ENCODE measurements at regions not wholly inside any gene's neighbourhood (a gene's known extent, or its start where the extent isn't known, plus 50 kb on each side); places are given as distances from the start of the nearest gene placed in this dataset.
"Not testable (repeated sequence)": the region's sequence is repeated elsewhere in the genome, so short reads cannot be mapped to it uniquely, and the experiment has no call there.

- no peak for TF ChIP-seq POLR2A (IDR thresholded peaks at IDR 0.05; ENCODE audit: extremely low read depth, insufficient read length)
- no peak for TF ChIP-seq CTCF (IDR thresholded peaks at IDR 0.05; ENCODE audit: low read depth, low read length)
- TF ChIP-seq MYC (IDR thresholded peaks at IDR 0.05; ENCODE audit: low read depth, low read length), result no peak
- no peak for TF ChIP-seq MAX (IDR thresholded peaks at IDR 0.05; ENCODE audit: low read depth, low read length)
- DNase-seq (ENCODE audit: low read depth), result no peak
- H3K4me3 ChIP-seq (ENCODE audit: low read depth, low read length), result no peak overlapping the region
These were observed 128.7 kb upstream of the ZC3H12C start for GRCh38 chr11:109964487-109964886.

- H3K4me3 ChIP-seq (ENCODE audit: low read depth, low read length); DNase-seq (ENCODE audit: low read depth): not testable (repeated sequence)
These were observed 127.7 kb upstream of the ZC3H12C start for GRCh38 chr11:109965445-109965844.

GRCh38 chr11:109965926-109966325, 127.3 kb upstream of the ZC3H12C start:
- not testable (repeated sequence) for H3K4me3 ChIP-seq (ENCODE audit: low read depth, low read length); DNase-seq (ENCODE audit: low read depth)

- H3K4me3 ChIP-seq (ENCODE audit: low read depth, low read length); DNase-seq (ENCODE audit: low read depth): not testable (repeated sequence)
These were observed 126.1 kb upstream of the ZC3H12C start for GRCh38 chr11:109967136-109967535.

- TF ChIP-seq MAX (IDR thresholded peaks at IDR 0.05; ENCODE audit: low read depth, low read length) (no peak), MYC (IDR thresholded peaks at IDR 0.05; ENCODE audit: low read depth, low read length) (no peak), POLR2A (IDR thresholded peaks at IDR 0.05; ENCODE audit: extremely low read depth, insufficient read length) (no peak), CTCF (IDR thresholded peaks at IDR 0.05; ENCODE audit: low read depth, low read length) (no peak)
- DNase-seq (ENCODE audit: low read depth), result no peak
- H3K4me3 ChIP-seq (ENCODE audit: low read depth, low read length), result no peak overlapping the region
These were observed 124.9 kb upstream of the ZC3H12C start for GRCh38 chr11:109968299-109968698.

GRCh38 chr11:109968781-109969180, 124.4 kb upstream of the ZC3H12C start:
- no peak for TF ChIP-seq CTCF (IDR thresholded peaks at IDR 0.05; ENCODE audit: low read depth, low read length)
- peak; percentile 37 for DNase-seq (ENCODE audit: low read depth)
- no peak overlapping the region for H3K4me3 ChIP-seq (ENCODE audit: low read depth, low read length)

GRCh38 chr11:109970516-109971183, 122.5 kb upstream of the ZC3H12C start:
- no peak for DNase-seq (ENCODE audit: low read depth)
- TF ChIP-seq POLR2A (IDR thresholded peaks at IDR 0.05; ENCODE audit: extremely low read depth, insufficient read length) (no peak), MYC (IDR thresholded peaks at IDR 0.05; ENCODE audit: low read depth, low read length) (no peak), CTCF (IDR thresholded peaks at IDR 0.05; ENCODE audit: low read depth, low read length) (no peak), MAX (IDR thresholded peaks at IDR 0.05; ENCODE audit: low read depth, low read length) (no peak)
- no peak overlapping the region for H3K4me3 ChIP-seq (ENCODE audit: low read depth, low read length)

- H3K4me3 ChIP-seq (ENCODE audit: low read depth, low read length), result no peak overlapping the region
- TF ChIP-seq MAX (IDR thresholded peaks at IDR 0.05; ENCODE audit: low read depth, low read length) (no peak), MYC (IDR thresholded peaks at IDR 0.05; ENCODE audit: low read depth, low read length) (no peak), POLR2A (IDR thresholded peaks at IDR 0.05; ENCODE audit: extremely low read depth, insufficient read length) (no peak), CTCF (IDR thresholded peaks at IDR 0.05; ENCODE audit: low read depth, low read length) (no peak)
- no peak for DNase-seq (ENCODE audit: low read depth)
These were observed 122.0 kb upstream of the ZC3H12C start for GRCh38 chr11:109971184-109971523.
